NCI-H69 (cell line): ENCODE measurements at regions not wholly inside any gene's neighbourhood (a gene's known extent, or its start where the extent isn't known, plus 50 kb on each side); places are given as distances from the start of the nearest gene placed in this dataset.
A peak's percentile ranks its signal among the peaks of the same experiment; 100 is the strongest.

Source experiments
- DNase-seq: peaks from one replicate; lab custom pipeline; 2025; lab: John Stamatoyannopoulos, UW

DNA sequence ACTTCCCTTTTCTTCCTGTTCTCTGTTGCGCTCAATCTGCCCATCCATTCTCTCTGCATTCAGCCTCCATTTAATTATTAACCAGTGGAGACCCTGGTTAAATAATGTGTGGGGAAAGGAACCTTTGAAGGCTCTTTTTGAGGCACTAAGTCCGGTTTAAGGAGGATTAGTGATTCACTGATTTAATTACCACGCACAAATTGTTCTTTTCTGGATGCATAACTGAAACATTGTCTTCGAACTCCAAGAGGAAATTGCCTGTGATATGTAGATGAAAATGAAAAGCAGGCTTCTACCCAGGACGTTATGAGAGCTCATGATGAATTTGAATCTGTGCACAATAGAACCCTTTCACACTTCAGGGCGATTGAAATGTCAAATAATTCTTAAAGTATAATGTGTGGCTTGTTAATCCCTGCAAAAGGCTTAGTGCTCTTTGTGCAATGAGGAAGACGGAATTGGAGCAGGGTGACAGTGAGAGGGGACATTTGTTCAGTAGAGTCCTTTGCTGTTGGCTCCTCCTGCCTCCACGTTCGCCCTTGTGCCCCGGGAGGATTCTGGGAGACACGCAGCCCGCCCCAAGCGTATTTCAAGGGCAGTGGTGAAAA, 51.1 kb upstream of the ZNF236 start:
- DNase-seq = no peak

GRCh38 chr18:76767954-76768353, 54.4 kb upstream of the ZNF236 start:
- DNase-seq = no peak

GRCh38 chr18:76766429-76766828, 55.9 kb upstream of the ZNF236 start:
- no peak for DNase-seq

- DNase-seq = peak; percentile 46
These were observed 56.7 kb upstream of the ZNF236 start for GRCh38 chr18:76765649-76766048.

GRCh38 chr18:76764291-76764901, 58.0 kb upstream of the ZNF236 start:
- DNase-seq = peak; percentile 25

GRCh38 chr18:76759056-76759455, 63.3 kb upstream of the ZNF236 start:
- DNase-seq = no peak

DNA sequence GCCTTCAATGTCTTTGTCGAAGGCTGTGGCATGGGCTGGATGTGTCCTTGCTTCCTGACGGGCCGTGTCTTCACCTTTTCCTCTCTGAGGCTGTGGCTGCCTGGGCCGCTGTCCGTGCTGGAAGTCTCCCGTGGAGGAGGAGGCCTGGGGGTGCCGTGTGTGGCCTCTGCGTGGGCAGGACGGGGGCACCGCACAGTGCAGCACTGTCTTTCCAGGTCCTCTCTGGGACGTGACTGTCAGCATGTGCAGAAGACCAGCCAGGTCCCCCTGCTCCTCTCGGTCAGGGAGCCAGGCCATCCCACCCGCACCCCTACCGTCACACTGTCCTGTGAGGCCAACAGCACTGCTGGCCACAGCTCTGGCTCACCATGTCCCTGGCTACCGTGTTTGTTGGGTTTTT, 64.4 kb upstream of the ZNF236 start:
- DNase-seq = no peak

DNA sequence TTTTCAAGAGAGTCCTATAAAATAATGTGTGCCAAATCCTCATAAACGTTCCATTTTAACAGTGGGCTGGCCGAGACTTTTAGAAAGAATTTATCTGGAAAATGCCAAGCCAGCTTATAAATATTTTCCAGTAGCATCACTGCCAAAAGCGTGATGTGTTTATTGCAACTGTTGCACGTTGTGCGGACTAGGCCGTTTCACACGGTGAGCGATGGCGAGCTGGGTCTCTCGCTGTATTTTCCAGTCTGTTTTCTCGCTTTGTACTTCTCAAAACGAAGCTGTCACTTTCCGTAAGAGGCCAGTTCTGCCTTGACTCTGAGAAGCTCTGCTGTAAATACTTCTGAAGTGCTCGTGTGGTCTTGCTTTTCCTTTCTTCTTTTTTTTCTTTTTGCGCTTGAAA, 65.0 kb upstream of the ZNF236 start:
- no peak for DNase-seq

GRCh38 chr18:76756531-76757253, 65.7 kb upstream of the ZNF236 start:
- DNase-seq = no peak

GRCh38 chr18:76754351-76754750, 68.0 kb upstream of the ZNF236 start:
- DNase-seq = no peak

DNA sequence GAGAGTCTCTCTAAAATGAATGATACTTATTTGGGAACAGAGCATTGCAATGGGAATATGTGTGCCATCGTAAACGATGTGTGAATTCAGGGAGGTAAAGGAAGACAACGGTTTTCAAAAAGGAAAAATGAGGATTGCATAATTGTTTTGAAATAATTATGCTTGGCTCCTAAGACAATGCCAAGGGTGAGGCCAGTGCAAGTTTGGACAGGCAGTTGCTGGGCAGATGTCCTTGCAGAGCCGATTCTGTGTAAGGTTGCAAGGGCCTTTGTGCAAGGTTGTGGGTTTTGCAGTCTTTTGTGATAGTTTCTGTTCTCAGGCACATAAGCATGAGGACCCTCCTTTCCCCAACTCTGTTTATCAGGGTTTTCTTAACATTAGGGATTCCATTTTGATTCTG, 70.0 kb upstream of the ZNF236 start:
- DNase-seq = no peak

DNA sequence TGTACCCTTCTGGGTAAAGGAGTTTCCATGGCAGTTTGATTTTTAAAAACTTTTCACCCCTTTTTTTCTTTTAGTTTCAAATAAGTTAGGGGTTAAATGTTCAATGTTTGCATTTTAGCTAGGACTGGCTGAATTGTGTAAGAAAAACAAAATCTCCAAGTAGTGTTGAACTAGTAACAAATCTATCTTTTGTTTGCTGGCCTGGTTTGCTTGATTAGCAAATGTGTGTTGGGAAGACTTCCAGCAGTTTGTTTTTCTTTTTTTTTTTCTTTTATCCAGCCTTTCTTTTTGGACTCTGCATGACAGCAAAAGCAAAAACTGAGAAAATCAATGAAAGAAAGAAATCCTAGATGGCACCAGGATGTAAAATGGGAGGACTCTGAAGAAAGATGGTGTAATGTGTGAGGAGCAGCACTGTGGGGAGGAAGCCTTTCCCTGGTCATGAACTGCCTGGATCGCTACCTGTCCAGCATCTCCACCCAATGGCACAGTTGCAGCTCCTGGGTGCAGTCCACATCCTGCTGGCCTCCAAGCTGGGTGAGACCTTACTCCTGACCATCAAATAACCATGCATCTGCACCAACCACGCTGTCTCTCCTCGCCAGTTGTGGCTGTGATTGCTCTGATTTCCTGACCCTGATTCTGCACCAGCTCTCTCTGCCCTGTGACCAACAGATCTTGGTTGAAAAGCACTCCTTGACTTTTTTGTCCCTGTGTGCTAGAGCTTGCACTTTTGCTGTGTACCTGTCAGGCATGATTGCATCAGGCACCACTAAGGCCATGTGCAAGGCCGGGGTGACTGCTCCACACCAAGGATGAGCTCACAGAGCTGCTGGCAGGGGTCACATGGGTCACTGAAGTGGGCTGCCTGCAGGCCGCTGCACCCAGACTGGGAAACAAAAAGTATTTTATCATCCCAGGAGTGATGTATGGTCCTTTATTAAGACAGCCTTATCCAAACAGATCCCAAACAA, 71.2 kb upstream of the ZNF236 start:
- no peak for DNase-seq

DNA sequence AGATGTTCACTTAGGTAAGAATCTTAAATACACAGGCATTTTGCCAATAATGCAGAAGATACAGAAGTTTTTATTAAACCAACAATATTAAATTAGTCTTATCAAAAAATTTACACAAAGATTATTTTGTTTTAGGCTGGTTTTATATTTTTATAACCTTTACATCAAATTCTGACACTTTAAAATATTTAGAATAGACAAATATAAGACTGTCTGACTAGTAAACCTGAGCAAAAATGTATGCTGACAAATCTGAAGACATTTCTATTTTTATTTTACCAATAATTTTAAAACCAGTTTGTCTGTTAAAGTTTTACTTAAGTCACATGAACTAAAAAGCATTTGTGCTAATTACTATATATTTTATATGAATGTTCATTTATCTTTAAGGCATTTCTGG, 72.1 kb upstream of the ZNF236 start:
- DNase-seq = no peak

- DNase-seq = no peak
These were observed 74.7 kb upstream of the ZNF236 start for GRCh38 chr18:76747676-76748075.

- DNase-seq = no peak
These were observed 81.0 kb upstream of the ZNF236 start for GRCh38 chr18:76741346-76741745.

GRCh38 chr18:76736309-76736708, 86.0 kb upstream of the ZNF236 start:
- DNase-seq = peak; percentile 10

GRCh38 chr18:76730901-76731300, 91.5 kb upstream of the ZNF236 start:
- no peak for DNase-seq

GRCh38 chr18:76727589-76727988, 94.8 kb upstream of the ZNF236 start:
- DNase-seq = no peak

DNA sequence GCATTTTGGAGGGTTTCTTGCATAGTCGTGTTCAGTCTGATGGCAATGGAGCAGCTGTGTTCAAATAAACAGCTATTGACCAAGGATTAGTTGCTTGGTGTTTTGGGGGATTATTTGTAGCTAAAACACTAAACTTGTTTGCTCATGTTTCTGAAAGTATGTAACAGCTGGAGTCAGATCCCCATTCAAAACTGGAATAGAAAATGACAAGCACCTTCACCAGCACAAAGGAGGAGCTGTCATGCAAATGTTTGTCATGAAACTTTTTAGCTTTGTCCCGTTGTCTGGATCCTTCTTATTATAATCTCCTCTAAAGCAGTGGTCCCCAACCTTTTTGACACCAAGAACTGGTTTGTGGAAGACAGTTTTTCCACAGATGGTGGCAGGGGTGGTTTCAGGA, 96.9 kb upstream of the ZNF236 start:
- DNase-seq = no peak

DNA sequence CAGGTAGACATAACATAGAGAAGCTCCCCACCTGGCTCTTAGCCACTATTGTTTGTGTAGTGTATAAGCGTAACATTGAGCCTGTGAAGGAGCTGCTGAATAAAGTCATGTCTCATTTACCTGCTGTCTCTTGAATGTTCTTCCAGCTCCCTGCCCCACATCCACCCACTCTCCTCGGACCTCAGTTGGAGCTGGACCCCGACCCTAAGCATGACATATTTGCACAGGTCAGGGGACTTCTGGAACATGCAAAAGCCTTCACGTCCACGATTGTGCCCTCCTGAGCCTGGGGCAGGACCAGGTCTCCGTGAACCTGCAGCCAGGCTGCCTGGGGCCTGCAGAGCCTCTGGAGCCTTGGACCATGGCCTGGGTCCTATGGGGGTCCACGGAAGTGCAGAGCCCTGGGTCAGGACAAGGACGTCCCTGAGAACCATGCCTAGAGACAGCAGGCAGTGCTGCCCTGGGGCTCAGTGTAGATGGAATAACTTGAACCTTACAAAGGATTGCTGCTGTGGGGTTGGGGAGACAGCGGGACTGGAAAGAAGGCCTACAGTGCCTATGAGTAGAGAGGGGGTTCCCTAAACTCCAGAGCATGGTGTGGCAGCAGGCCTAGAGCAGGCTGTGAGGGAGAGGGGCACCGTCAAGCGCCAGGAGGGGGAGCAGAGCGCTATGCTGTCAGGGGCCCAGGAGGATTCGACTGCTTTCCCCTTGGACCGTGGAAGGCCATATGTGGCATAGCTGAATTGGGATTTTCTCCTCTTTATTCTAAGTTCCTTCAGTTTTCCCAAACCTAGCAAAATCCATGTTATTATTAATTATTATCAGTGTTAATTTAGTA, 99.9 kb upstream of the ZNF236 start:
- no peak for DNase-seq

DNA sequence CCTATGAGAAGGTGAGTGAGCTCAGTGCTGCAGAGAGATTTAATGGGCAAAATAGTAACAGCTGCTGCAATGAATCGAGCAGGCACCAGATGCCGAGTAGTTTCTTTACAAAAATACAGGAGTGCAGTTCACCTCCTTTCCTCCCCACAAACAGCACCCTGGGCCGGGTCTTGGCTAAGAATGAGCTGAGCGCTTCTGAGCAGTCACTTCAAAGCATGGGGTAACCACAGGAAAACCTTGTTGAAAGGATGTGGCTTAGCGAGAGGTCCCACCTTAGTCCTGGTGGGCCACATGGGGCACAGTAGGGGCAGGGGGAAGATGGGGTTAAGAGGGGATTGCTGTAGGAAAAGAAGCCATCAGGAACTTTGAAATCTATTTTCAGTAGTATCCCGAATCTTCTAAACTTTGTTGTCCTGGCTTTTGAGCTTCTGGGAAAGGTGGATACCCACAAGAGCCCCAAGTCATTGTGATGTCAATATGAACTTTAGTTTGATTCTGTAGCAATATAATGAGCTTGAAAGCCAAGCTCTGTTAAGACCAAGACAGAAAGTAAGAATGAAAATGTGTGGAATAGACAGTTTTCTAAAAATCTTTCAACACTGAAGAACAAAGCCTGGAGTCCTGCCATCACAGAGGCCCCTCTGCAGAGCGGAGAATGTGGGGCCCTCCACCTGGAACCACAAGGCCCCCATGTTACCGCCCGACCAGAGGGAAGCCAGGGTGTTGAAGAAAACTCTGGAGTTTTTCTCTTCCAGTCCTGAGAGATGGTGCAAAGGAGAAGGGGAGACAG, 101.0 kb upstream of the ZNF236 start:
- no peak for DNase-seq
